GM21390 (cell line): ENCODE measurements at regions not wholly inside any gene's neighbourhood (a gene's known extent, or its start where the extent isn't known, plus 50 kb on each side); places are given as distances from the start of the nearest gene placed in this dataset.

Source experiments
- ATAC-seq: cut with Tn5 transposase; IDR thresholded peaks from one replicate; pipeline ENCODE4 v1.9.1; 2021; ENCODE audit not compliant: unreplicated experiment

GRCh38 chr3:178485756-178486155, 50.5 kb upstream of the KCNMB2 start:
- ATAC-seq: no peak
